ENCODE measurements at regions not wholly inside any gene's neighbourhood (a gene's known extent, or its start where the extent isn't known, plus 50 kb on each side); places are given as distances from the start of the nearest gene placed in this dataset.
"Not testable (repeated sequence)": the region's sequence is repeated elsewhere in the genome, so short reads cannot be mapped to it uniquely, and the experiment has no call there.

- no peak for DNase-seq
Measured at GRCh38 chr11:15824060-15824459, 532.3 kb downstream of the SOX6 start.

GRCh38 chr11:15825976-15826650, 530.2 kb downstream of the SOX6 start:
- DNase-seq = no peak

- no peak for DNase-seq
Measured at GRCh38 chr11:15826826-15827225, 529.5 kb downstream of the SOX6 start.

GRCh38 chr11:15828215-15828853, 528.0 kb downstream of the SOX6 start:
- no peak for DNase-seq

GRCh38 chr11:15829312-15829711, 527.0 kb downstream of the SOX6 start:
- DNase-seq = no peak

GRCh38 chr11:15830741-15831428, 525.5 kb downstream of the SOX6 start:
- DNase-seq = no peak

- DNase-seq = no peak
Measured at GRCh38 chr11:15835788-15836411, 520.4 kb downstream of the SOX6 start.

GRCh38 chr11:15836795-15837194, 519.6 kb downstream of the SOX6 start:
- DNase-seq = no peak

GRCh38 chr11:15837901-15838489, 518.4 kb downstream of the SOX6 start:
- DNase-seq = no peak

GRCh38 chr11:15839061-15839460, 517.3 kb downstream of the SOX6 start:
- DNase-seq = no peak

GRCh38 chr11:15840966-15841365, 515.4 kb downstream of the SOX6 start:
- no peak for DNase-seq

GRCh38 chr11:15841931-15842740, 514.2 kb downstream of the SOX6 start:
- no peak for DNase-seq

- DNase-seq = no peak
Measured at GRCh38 chr11:15843309-15843872, 513.0 kb downstream of the SOX6 start.

- no peak for DNase-seq
Measured at GRCh38 chr11:15845261-15845660, 511.1 kb downstream of the SOX6 start.

GRCh38 chr11:15848631-15849168, 507.6 kb downstream of the SOX6 start:
- DNase-seq = no peak

- no peak for DNase-seq
Measured at GRCh38 chr11:15849257-15849656, 507.1 kb downstream of the SOX6 start.

- not testable (repeated sequence) for DNase-seq
Measured at GRCh38 chr11:15850335-15850734, 506.0 kb downstream of the SOX6 start.

- no peak for DNase-seq
Measured at GRCh38 chr11:15851051-15851498, 505.3 kb downstream of the SOX6 start.

GRCh38 chr11:15852179-15852578, 504.2 kb downstream of the SOX6 start:
- no peak for DNase-seq

- DNase-seq = no peak
Measured at GRCh38 chr11:15854245-15854644, 502.1 kb downstream of the SOX6 start.

- no peak for DNase-seq
Measured at GRCh38 chr11:15858881-15859280, 497.5 kb downstream of the SOX6 start.

GRCh38 chr11:15859411-15859810, 496.9 kb downstream of the SOX6 start:
- DNase-seq = no peak

All from T-helper 9 cell (primary cell).